ENCODE measurements at regions not wholly inside any gene's neighbourhood (a gene's known extent, or its start where the extent isn't known, plus 50 kb on each side); places are given as distances from the start of the nearest gene placed in this dataset.

DNA sequence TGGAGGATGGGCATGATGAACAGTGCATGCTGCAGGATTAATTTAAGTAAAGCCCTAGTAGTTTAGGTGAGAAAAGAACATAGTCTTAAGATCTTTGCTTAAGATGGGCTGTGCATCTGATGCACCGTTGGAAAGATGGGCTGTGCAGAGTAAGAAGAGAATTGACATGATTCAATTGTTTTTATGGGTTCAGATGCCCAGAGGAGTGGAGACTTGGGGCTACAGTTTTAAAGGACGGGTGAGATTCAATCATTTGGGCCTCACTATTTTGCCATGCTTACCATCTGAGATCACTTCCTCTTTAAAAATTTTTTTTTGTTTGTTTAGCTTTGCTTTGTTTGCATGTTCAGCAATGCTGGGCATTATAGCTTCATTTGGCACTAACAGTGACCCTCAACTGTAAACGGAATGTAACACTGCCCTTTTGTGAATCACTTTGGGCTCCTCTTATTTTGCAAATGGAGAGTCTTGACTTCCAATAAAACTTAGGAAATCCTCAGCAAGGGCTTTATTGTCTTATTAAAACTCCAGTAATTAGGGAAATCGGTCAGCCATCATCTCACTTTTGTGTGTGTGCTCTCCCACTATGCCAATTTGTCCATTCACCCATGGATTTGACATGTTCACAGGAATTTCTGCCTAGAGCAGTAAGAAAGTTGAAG, 216.1 kb upstream of the TLL1 start:
- Mint-ChIP-seq H3K27ac (ENCODE audit: unreplicated experiment) (no peak overlapping the region), H3K27me3 (ENCODE audit: unreplicated experiment) (no peaks in the 10 kb centered on the region), H3K9me3 (ENCODE audit: unreplicated experiment) (no peaks in the 10 kb centered on the region), H3K36me3 (ENCODE audit: unreplicated experiment) (no peaks in the 10 kb centered on the region), H3K4me3 (ENCODE audit: unreplicated experiment) (no peak overlapping the region), H3K4me1 (ENCODE audit: low read depth, unreplicated experiment) (no peaks in the 10 kb centered on the region)
- no peak for DNase-seq
- TF ChIP-seq, protein P1, sequence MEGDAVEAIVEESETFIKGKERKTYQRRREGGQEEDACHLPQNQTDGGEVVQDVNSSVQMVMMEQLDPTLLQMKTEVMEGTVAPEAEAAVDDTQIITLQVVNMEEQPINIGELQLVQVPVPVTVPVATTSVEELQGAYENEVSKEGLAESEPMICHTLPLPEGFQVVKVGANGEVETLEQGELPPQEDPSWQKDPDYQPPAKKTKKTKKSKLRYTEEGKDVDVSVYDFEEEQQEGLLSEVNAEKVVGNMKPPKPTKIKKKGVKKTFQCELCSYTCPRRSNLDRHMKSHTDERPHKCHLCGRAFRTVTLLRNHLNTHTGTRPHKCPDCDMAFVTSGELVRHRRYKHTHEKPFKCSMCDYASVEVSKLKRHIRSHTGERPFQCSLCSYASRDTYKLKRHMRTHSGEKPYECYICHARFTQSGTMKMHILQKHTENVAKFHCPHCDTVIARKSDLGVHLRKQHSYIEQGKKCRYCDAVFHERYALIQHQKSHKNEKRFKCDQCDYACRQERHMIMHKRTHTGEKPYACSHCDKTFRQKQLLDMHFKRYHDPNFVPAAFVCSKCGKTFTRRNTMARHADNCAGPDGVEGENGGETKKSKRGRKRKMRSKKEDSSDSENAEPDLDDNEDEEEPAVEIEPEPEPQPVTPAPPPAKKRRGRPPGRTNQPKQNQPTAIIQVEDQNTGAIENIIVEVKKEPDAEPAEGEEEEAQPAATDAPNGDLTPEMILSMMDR (IDR thresholded peaks at IDR 0.05; ENCODE audit: partially characterized antibody, unreplicated experiment), result no peak

DNA sequence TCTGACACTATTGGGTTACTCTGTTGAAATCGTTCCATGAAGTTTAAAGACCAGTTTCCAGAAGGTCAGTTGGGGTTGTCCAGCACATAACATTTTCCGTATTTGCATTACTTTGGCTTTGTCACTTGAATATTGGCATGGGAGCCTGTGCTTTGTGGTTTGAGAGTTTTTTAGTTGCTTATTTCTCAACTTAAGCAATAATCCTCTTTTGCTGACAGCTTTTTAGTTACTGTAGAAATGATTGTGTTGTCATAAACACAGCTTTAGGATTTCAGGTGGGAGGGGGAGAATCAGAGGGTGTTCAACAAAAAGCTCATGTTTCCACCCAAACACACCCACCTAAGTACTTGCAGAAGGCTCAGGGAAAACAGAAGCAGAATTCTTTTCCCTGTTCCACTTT, 210.7 kb upstream of the TLL1 start:
- Mint-ChIP-seq H3K27me3 (ENCODE audit: unreplicated experiment) (no peaks in the 10 kb centered on the region), H3K9me3 (ENCODE audit: unreplicated experiment) (no peaks in the 10 kb centered on the region), H3K27ac (ENCODE audit: unreplicated experiment) (no peak overlapping the region), H3K36me3 (ENCODE audit: unreplicated experiment) (no peaks in the 10 kb centered on the region), H3K4me1 (ENCODE audit: low read depth, unreplicated experiment) (no peaks in the 10 kb centered on the region), H3K4me3 (ENCODE audit: unreplicated experiment) (no peak overlapping the region)
- DNase-seq, result no peak
- TF ChIP-seq, protein P1 (IDR thresholded peaks at IDR 0.05; ENCODE audit: partially characterized antibody, unreplicated experiment), result no peak

- Mint-ChIP-seq H3K4me3 (ENCODE audit: unreplicated experiment) (no peak overlapping the region), H3K9me3 (ENCODE audit: unreplicated experiment) (no peaks in the 10 kb centered on the region), H3K27ac (ENCODE audit: unreplicated experiment) (no peak overlapping the region), H3K27me3 (ENCODE audit: unreplicated experiment) (no peaks in the 10 kb centered on the region), H3K4me1 (ENCODE audit: low read depth, unreplicated experiment) (no peaks in the 10 kb centered on the region), H3K36me3 (ENCODE audit: unreplicated experiment) (no peaks in the 10 kb centered on the region)
- DNase-seq, result no peak
- TF ChIP-seq, protein P1 (IDR thresholded peaks at IDR 0.05; ENCODE audit: partially characterized antibody, unreplicated experiment), result no peak
Observed at GRCh38 chr4:165663411-165663810, 209.6 kb upstream of the TLL1 start.

- no peaks in the 10 kb centered on the region for H3K27me3 Mint-ChIP-seq (ENCODE audit: unreplicated experiment)
- H3K27ac Mint-ChIP-seq (ENCODE audit: unreplicated experiment), result no peak overlapping the region
- no peaks in the 10 kb centered on the region for H3K36me3 Mint-ChIP-seq (ENCODE audit: unreplicated experiment)
- no peak overlapping the region for H3K4me3 Mint-ChIP-seq (ENCODE audit: unreplicated experiment)
- H3K9me3 Mint-ChIP-seq (ENCODE audit: unreplicated experiment), result no peaks in the 10 kb centered on the region
- TF ChIP-seq, protein P1 (IDR thresholded peaks at IDR 0.05; ENCODE audit: partially characterized antibody, unreplicated experiment), result no peak
- no peaks in the 10 kb centered on the region for H3K4me1 Mint-ChIP-seq (ENCODE audit: low read depth, unreplicated experiment)
- DNase-seq, result no peak
Observed at GRCh38 chr4:165666836-165667235, 206.2 kb upstream of the TLL1 start.

GRCh38 chr4:165667969-165668368, 205.1 kb upstream of the TLL1 start:
- H3K4me3 Mint-ChIP-seq (ENCODE audit: unreplicated experiment), result no peak overlapping the region
- no peaks in the 10 kb centered on the region for H3K27me3 Mint-ChIP-seq (ENCODE audit: unreplicated experiment)
- DNase-seq, result no peak
- no peaks in the 10 kb centered on the region for H3K36me3 Mint-ChIP-seq (ENCODE audit: unreplicated experiment)
- TF ChIP-seq, protein P1 (IDR thresholded peaks at IDR 0.05; ENCODE audit: partially characterized antibody, unreplicated experiment), result no peak
- H3K9me3 Mint-ChIP-seq (ENCODE audit: unreplicated experiment), result no peaks in the 10 kb centered on the region
- H3K27ac Mint-ChIP-seq (ENCODE audit: unreplicated experiment), result no peak overlapping the region
- H3K4me1 Mint-ChIP-seq (ENCODE audit: low read depth, unreplicated experiment), result no peaks in the 10 kb centered on the region
